ENCODE measurements at regions not wholly inside any gene's neighbourhood (a gene's known extent, or its start where the extent isn't known, plus 50 kb on each side); places are given as distances from the start of the nearest gene placed in this dataset.
"Not testable (repeated sequence)": the region's sequence is repeated elsewhere in the genome, so short reads cannot be mapped to it uniquely, and the experiment has no call there.

DNA sequence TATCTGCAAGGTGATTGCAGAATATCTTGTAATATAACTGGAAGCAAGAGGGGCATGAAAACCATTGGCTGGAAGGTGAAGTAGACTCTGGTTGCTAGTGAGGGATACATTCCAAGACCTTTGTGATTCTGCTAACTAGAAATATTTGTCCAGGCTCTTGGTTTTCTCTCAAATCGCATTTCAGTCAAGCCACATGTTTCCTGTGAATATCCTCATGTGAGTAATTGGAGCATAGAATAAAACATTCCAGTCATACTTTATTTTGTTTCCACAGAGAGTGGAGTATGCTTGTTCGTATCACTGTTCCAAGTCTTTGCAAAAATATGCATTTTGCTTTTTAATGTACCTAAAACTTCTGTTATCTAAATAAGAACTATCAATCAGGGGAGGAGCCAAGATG lies 850.0 kb downstream of the EPHA3 start:
- Histone ChIP-seq H3K9me3 (ENCODE audit: control insufficient read depth in 2 of 2, low read length in 2 of 2) (no peaks in the 10 kb centered on the region), H3K9ac (ENCODE audit: low read length in 2 of 2) (no peak overlapping the region), H3K27ac (ENCODE audit: low read length) (no peak overlapping the region), H3K4me1 (ENCODE audit: control insufficient read depth, insufficient read depth, low read length) (no peaks in the 10 kb centered on the region), H3K4me3 (ENCODE audit: low read length in 2 of 2) (no peak overlapping the region), H3K27me3 (ENCODE audit: control insufficient read depth in 1 of 2, insufficient read depth in 2 of 2, low read length in 2 of 2) (no peaks in the 10 kb centered on the region), H3K36me3 (ENCODE audit: control insufficient read depth in 2 of 2, insufficient read depth in 2 of 2, low read length in 2 of 2) (no peaks in the 10 kb centered on the region)

DNA sequence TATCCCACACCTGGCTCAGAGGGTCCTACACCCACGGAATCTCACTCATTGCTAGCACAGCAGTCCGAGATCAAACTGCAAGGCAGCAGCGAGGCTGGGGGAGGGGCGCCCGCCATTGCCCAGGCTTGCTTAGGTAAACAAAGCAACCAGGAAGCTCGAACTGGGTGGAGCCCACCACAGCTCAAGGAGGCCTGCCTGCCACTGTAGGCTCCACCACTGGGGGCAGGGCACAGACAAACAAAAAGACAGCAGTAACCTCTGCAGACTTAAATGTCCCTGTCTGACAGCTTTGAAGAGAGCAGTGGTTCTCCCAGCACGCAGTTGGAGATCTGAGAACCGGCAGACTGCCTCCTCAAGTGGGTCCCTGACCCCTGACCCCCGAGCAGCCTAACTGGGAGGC lies 850.7 kb downstream of the EPHA3 start:
- H3K27ac ChIP-seq (ENCODE audit: low read length); H3K4me1 ChIP-seq (ENCODE audit: control insufficient read depth, insufficient read depth, low read length); H3K4me3 ChIP-seq (ENCODE audit: low read length in 2 of 2); H3K27me3 ChIP-seq (ENCODE audit: control insufficient read depth in 1 of 2, insufficient read depth in 2 of 2, low read length in 2 of 2); H3K9ac ChIP-seq (ENCODE audit: low read length in 2 of 2); H3K36me3 ChIP-seq (ENCODE audit: control insufficient read depth in 2 of 2, insufficient read depth in 2 of 2, low read length in 2 of 2); H3K9me3 ChIP-seq (ENCODE audit: control insufficient read depth in 2 of 2, low read length in 2 of 2): not testable (repeated sequence)

DNA sequence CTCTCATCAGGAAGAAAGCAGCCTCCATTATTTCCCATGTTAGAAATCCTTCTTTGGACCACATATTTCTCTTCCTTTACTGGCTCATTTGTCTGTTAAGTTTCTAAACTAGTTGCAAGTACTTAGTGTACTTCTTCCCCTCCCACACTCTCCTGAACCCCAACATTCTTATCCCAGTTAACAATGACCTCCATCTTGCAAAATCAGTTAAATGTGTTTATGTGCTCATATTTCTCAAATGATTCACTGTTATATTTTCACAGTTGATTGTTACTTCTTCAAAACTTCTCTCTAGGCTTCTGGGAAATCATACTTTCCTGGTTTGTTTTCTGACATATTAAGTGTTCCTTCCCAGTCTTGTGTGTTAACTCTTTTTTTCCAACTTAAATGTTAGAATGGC lies 856.9 kb downstream of the EPHA3 start:
- Histone ChIP-seq H3K4me3 (ENCODE audit: low read length in 2 of 2) (no peak overlapping the region), H3K4me1 (ENCODE audit: control insufficient read depth, insufficient read depth, low read length) (no peaks in the 10 kb centered on the region), H3K36me3 (ENCODE audit: control insufficient read depth in 2 of 2, insufficient read depth in 2 of 2, low read length in 2 of 2) (no peaks in the 10 kb centered on the region), H3K9me3 (ENCODE audit: control insufficient read depth in 2 of 2, low read length in 2 of 2) (no peaks in the 10 kb centered on the region), H3K27ac (ENCODE audit: low read length) (no peak overlapping the region), H3K27me3 (ENCODE audit: control insufficient read depth in 1 of 2, insufficient read depth in 2 of 2, low read length in 2 of 2) (no peaks in the 10 kb centered on the region), H3K9ac (ENCODE audit: low read length in 2 of 2) (no peak overlapping the region)

DNA sequence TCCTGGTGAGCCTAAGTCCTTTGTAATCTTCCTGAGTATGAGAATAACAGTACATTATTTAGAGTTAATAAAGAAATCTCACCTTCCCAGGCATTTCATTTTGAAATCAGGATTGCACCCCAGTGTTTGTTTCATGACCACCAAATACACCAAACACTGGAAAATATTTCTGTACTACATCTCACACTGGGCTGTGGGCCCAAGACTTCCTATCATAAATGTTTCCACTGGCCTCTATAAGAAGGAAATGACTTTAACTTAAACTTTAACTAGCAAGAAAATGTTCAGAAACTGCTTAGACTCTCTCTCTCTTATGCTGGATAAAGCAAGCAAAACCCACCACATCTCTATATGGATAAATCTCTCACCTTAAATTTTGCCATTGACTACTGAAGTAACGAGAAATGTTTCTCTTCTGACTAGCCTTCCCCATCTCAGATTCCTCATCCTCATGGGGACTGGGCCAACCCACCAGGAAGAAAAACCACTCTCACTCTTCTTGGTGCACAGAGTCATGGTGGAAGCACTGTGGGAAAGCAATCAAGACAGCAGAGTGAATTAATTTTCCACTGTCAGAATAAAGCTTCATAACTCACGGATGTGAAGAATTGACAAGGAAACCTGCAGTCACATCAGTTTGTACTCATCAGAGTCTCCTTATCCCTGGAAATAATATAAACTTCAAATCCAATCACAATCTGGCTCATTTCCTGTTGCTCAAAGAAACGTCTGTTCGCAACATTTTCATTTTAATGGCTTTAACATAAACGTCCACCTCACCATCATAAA lies 859.6 kb downstream of the EPHA3 start:
- H3K9me3 ChIP-seq (ENCODE audit: control insufficient read depth in 2 of 2, low read length in 2 of 2) = no peaks in the 10 kb centered on the region
- H3K4me3 ChIP-seq (ENCODE audit: low read length in 2 of 2) = no peak overlapping the region
- no peaks in the 10 kb centered on the region for H3K27me3 ChIP-seq (ENCODE audit: control insufficient read depth in 1 of 2, insufficient read depth in 2 of 2, low read length in 2 of 2)
- H3K4me1 ChIP-seq (ENCODE audit: control insufficient read depth, insufficient read depth, low read length) = no peaks in the 10 kb centered on the region
- no peak overlapping the region for H3K9ac ChIP-seq (ENCODE audit: low read length in 2 of 2)
- no peak overlapping the region for H3K27ac ChIP-seq (ENCODE audit: low read length)
- H3K36me3 ChIP-seq (ENCODE audit: control insufficient read depth in 2 of 2, insufficient read depth in 2 of 2, low read length in 2 of 2) = no peaks in the 10 kb centered on the region

DNA sequence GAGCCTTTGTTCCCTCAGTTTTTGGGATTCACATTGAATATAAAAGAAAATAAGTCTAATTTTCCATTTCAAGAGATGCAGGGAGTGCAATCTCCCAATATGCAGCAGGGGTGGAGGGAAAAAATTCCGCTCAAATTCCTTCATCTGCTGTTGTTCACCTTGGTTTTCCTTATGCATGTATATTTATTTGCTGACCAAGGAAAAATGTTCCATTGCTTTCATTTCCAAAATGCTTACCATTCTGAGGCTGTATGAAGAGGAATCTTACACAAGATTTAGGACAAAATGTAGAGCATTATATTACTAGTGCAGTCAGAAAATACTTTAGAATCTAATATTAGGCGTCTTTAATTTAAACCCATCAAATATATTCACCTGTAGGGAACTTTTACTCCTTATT lies 863.9 kb downstream of the EPHA3 start:
- Histone ChIP-seq H3K4me3 (ENCODE audit: low read length in 2 of 2) (no peak overlapping the region), H3K36me3 (ENCODE audit: control insufficient read depth in 2 of 2, insufficient read depth in 2 of 2, low read length in 2 of 2) (no peaks in the 10 kb centered on the region), H3K4me1 (ENCODE audit: control insufficient read depth, insufficient read depth, low read length) (no peaks in the 10 kb centered on the region), H3K9me3 (ENCODE audit: control insufficient read depth in 2 of 2, low read length in 2 of 2) (no peaks in the 10 kb centered on the region), H3K27me3 (ENCODE audit: control insufficient read depth in 1 of 2, insufficient read depth in 2 of 2, low read length in 2 of 2) (no peaks in the 10 kb centered on the region), H3K27ac (ENCODE audit: low read length) (no peak overlapping the region), H3K9ac (ENCODE audit: low read length in 2 of 2) (no peak overlapping the region)

DNA sequence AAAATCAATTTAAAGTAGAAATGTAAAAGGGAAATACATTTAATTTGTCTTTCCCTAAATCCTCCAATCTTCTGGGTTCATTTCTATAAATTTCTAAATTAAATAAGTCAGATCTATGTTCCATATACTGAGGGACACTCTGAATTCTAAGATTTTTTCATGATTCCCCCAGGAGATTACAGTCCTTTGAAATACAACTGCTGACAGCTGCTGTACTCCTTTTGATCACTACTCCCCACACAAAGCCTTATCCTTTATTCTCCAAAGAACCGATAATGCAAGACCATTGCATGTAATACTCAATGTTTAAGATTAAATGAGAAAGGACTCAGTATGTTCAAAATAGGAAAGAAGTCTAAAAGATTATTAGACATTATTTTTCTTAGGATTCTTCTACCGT lies 865.7 kb downstream of the EPHA3 start:
- H3K27me3 ChIP-seq (ENCODE audit: control insufficient read depth in 1 of 2, insufficient read depth in 2 of 2, low read length in 2 of 2) = no peaks in the 10 kb centered on the region
- no peak overlapping the region for H3K27ac ChIP-seq (ENCODE audit: low read length)
- no peak overlapping the region for H3K9ac ChIP-seq (ENCODE audit: low read length in 2 of 2)
- no peak overlapping the region for H3K4me3 ChIP-seq (ENCODE audit: low read length in 2 of 2)
- no peaks in the 10 kb centered on the region for H3K9me3 ChIP-seq (ENCODE audit: control insufficient read depth in 2 of 2, low read length in 2 of 2)
- no peaks in the 10 kb centered on the region for H3K4me1 ChIP-seq (ENCODE audit: control insufficient read depth, insufficient read depth, low read length)
- no peaks in the 10 kb centered on the region for H3K36me3 ChIP-seq (ENCODE audit: control insufficient read depth in 2 of 2, insufficient read depth in 2 of 2, low read length in 2 of 2)

DNA sequence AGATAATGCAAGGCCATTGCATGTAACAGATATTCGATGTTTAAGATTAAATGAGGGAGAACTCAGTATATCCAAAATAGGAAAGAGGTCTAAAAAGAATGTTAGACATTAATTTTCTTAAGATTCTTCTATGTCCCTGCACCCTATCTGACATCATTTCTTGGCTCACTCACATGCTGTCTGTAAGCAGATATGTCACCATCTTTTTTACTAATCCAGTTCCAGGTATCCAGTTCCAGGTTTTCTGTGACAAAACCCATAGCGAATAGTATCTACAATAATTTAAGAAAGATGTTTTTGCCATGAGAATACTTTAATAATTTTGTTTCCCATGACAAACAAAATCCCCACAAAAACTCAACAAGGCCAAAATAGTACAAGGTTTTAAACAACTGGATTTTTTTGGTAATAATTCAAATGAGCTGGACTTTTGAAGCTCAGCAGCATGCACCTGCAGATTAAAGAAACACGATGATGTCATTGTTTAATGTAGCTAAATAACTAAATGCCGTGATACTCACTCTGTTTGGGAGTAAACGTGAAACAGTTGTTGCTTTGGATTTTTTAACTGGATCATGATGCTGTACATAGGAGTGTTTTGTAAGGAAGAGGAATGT lies 867.6 kb downstream of the EPHA3 start:
- H3K4me3 ChIP-seq (ENCODE audit: low read length in 2 of 2) = no peak overlapping the region
- no peaks in the 10 kb centered on the region for H3K9me3 ChIP-seq (ENCODE audit: control insufficient read depth in 2 of 2, low read length in 2 of 2)
- H3K4me1 ChIP-seq (ENCODE audit: control insufficient read depth, insufficient read depth, low read length) = no peaks in the 10 kb centered on the region
- H3K36me3 ChIP-seq (ENCODE audit: control insufficient read depth in 2 of 2, insufficient read depth in 2 of 2, low read length in 2 of 2) = no peaks in the 10 kb centered on the region
- H3K27ac ChIP-seq (ENCODE audit: low read length) = no peak overlapping the region
- H3K9ac ChIP-seq (ENCODE audit: low read length in 2 of 2) = no peak overlapping the region
- no peaks in the 10 kb centered on the region for H3K27me3 ChIP-seq (ENCODE audit: control insufficient read depth in 1 of 2, insufficient read depth in 2 of 2, low read length in 2 of 2)

DNA sequence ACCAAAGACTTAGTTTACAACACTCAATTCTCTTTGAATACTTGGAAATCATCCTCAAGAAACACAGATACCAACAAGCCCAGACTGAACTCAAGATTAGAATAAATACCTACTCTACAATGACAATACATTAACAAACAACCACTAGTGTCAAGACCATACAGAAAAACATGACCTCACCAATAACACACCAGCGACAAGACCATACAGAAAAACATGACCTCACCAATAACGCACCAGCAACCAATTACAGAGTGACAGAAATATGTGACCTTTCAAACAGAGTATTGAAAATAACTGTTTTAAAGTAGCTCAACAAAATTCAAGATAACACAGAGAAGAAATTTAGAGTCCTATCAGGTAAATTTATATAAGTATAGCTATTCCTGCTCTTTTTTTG lies 876.0 kb downstream of the EPHA3 start:
- H3K36me3 ChIP-seq (ENCODE audit: control insufficient read depth in 2 of 2, insufficient read depth in 2 of 2, low read length in 2 of 2) = no peaks in the 10 kb centered on the region
- no peak overlapping the region for H3K9ac ChIP-seq (ENCODE audit: low read length in 2 of 2)
- H3K27me3 ChIP-seq (ENCODE audit: control insufficient read depth in 1 of 2, insufficient read depth in 2 of 2, low read length in 2 of 2) = no peaks in the 10 kb centered on the region
- H3K4me3 ChIP-seq (ENCODE audit: low read length in 2 of 2) = no peak overlapping the region
- no peak overlapping the region for H3K27ac ChIP-seq (ENCODE audit: low read length)
- H3K4me1 ChIP-seq (ENCODE audit: control insufficient read depth, insufficient read depth, low read length) = no peaks in the 10 kb centered on the region
- H3K9me3 ChIP-seq (ENCODE audit: control insufficient read depth in 2 of 2, low read length in 2 of 2) = no peaks in the 10 kb centered on the region

DNA sequence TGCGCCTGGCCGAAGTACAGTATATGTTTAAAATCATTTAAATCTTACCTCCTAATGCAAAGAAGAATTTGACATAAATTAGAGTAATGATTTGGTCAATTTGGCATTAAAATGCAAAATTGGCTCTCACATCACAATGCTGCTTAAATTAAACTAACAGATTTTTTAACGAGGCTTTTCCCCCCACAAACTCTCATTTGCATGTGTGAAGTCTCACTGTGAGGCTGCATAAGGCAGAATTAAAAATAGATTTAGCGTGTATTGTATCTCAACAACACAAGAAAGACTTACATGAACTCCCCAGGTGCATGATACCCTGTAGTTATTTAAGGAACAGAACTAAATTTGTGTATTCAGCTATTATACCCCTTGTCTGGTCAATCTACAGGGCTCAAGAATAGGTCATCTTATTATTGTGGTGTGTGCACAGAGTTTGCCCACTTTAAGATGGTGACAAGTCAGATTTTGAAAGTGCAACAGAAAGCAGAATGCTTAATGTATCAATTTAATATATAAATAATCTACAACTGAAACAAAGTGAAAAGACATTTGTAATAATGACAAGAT lies 897.9 kb downstream of the EPHA3 start:
- H3K9me3 ChIP-seq (ENCODE audit: control insufficient read depth in 2 of 2, low read length in 2 of 2) = no peaks in the 10 kb centered on the region
- H3K27ac ChIP-seq (ENCODE audit: low read length) = no peak overlapping the region
- H3K4me1 ChIP-seq (ENCODE audit: control insufficient read depth, insufficient read depth, low read length) = no peaks in the 10 kb centered on the region
- H3K4me3 ChIP-seq (ENCODE audit: low read length in 2 of 2) = no peak overlapping the region
- no peaks in the 10 kb centered on the region for H3K27me3 ChIP-seq (ENCODE audit: control insufficient read depth in 1 of 2, insufficient read depth in 2 of 2, low read length in 2 of 2)
- H3K9ac ChIP-seq (ENCODE audit: low read length in 2 of 2) = no peak overlapping the region
- no peaks in the 10 kb centered on the region for H3K36me3 ChIP-seq (ENCODE audit: control insufficient read depth in 2 of 2, insufficient read depth in 2 of 2, low read length in 2 of 2)

DNA sequence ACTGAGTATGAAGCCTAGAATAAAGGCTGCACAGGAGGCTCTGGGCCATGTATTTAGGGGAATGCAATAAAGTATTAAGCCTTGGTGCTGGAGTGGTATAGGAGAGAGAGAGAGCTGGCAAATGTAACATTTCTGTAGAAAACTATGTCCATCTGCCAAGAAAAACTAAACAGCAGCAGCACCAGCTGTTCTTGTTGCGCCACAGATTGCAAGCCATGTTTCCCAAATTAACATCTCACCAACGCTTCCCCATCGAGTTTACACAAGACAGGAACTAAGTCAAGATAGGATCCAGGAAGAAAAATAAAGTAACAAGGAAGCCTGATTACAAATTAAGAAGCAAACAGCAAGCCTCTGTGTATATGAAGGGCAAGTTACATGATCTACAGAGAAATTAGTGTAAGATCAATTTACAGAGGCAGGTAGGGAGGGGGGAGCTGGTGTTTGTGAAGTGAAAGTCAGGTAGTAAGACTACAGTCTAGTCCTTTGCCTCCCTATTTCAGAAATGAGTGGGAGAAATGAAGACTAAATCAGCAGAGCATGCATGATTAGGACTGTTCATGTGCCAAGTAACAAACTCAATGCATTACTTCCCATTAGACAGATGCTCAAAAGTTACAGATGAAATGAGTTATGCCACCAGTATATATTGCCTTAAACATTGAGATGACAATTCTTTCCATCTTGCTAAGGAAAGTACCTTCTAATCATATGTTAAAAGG lies 900.5 kb downstream of the EPHA3 start:
- H3K36me3 ChIP-seq (ENCODE audit: control insufficient read depth in 2 of 2, insufficient read depth in 2 of 2, low read length in 2 of 2) = no peaks in the 10 kb centered on the region
- H3K4me3 ChIP-seq (ENCODE audit: low read length in 2 of 2) = peak overlapping the region; percentile 31 to 41
- H3K9ac ChIP-seq (ENCODE audit: low read length in 2 of 2) = no peak overlapping the region
- peaks cover 5% of the 10 kb centered on the region for H3K4me1 ChIP-seq (ENCODE audit: control insufficient read depth, insufficient read depth, low read length)
- no peaks in the 10 kb centered on the region for H3K27me3 ChIP-seq (ENCODE audit: control insufficient read depth in 1 of 2, insufficient read depth in 2 of 2, low read length in 2 of 2)
- H3K27ac ChIP-seq (ENCODE audit: low read length) = peak overlapping the region; percentile 19
- H3K9me3 ChIP-seq (ENCODE audit: control insufficient read depth in 2 of 2, low read length in 2 of 2) = no peaks in the 10 kb centered on the region
